ENCODE measurements at regions not wholly inside any gene's neighbourhood (a gene's known extent, or its start where the extent isn't known, plus 50 kb on each side); places are given as distances from the start of the nearest gene placed in this dataset.
"Not testable (repeated sequence)": the region's sequence is repeated elsewhere in the genome, so short reads cannot be mapped to it uniquely, and the experiment has no call there.

- FAIRE-seq; POLR2A ChIA-PET (ENCODE audit: partially characterized antibody); H3K79me1 ChIP-seq (ENCODE audit: low read depth, low read length): not testable (repeated sequence)
These were observed 138.5 kb upstream of the ERV3-1 start for GRCh38 chr7:65145008-65145407.

DNA sequence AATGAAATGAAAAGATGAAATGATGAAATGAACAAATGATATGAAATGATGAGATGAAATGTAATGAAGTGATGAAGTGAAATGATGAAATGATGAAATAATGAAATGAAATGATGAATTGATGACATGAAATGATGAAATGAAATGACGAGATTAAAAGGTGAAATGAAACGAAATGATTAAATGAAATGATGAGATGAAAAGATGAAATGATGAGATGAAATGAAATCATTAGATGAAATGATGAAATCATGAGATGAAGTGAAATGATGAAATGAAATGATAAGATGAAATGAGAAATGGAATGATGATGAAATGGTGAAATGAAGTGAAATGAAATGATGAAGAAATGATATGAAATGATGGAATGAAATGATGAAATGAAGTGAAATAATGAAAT is 138.1 kb upstream of the ERV3-1 start:
- H3K56ac ChIP-seq (replicated peaks; ENCODE audit: insufficient read length, low read depth, low read length); H3K4ac ChIP-seq (replicated peaks; ENCODE audit: insufficient read length, low read depth, low read length); H4K5ac ChIP-seq (ENCODE audit: insufficient read length, low read depth, low read length); H3K27ac ChIP-seq (ENCODE audit: low read depth, low read length); H3K9ac ChIP-seq (replicated peaks in 1 of 4; ENCODE audit: extremely low read depth in 1 of 4, low read depth in 3 of 4, low read length in 3 of 4); H3K23me2 ChIP-seq (ENCODE audit: low read depth, low read length); H3K9me3 ChIP-seq (ENCODE audit: insufficient read depth in 2 of 2, low read depth in 1 of 2, low read length in 1 of 2); H2BK20ac ChIP-seq (ENCODE audit: low read length); H2BK15ac ChIP-seq (ENCODE audit: low read length); FAIRE-seq; H4K91ac ChIP-seq (replicated peaks; ENCODE audit: insufficient read length, low read length); H3K79me1 ChIP-seq (ENCODE audit: low read depth, low read length); H4K8ac ChIP-seq (ENCODE audit: extremely low read depth, insufficient read depth, low read length); H3K23ac ChIP-seq (ENCODE audit: insufficient read length); H3K14ac ChIP-seq (ENCODE audit: insufficient read length); H2BK12ac ChIP-seq (ENCODE audit: low read depth, low read length); POLR2A ChIA-PET (ENCODE audit: partially characterized antibody); CTCF ChIA-PET (ENCODE audit: partially characterized antibody); H3K18ac ChIP-seq (ENCODE audit: extremely low read depth, low read length); H2BK5ac ChIP-seq (ENCODE audit: low read depth, low read length); H4K20me1 ChIP-seq (replicated peaks in 1 of 2; ENCODE audit: control insufficient read depth in 1 of 2, insufficient read depth in 2 of 2, low read length in 2 of 2); H3K4me2 ChIP-seq (ENCODE audit: insufficient read depth in 1 of 2, low read depth in 2 of 2, low read length in 2 of 2); H3K36me3 ChIP-seq (ENCODE audit: control insufficient read depth in 2 of 4, insufficient read depth in 4 of 4, low read length in 3 of 4); H3K79me2 ChIP-seq (ENCODE audit: control insufficient read depth in 1 of 2, insufficient read depth in 2 of 2, low read length in 2 of 2); H2BK120ac ChIP-seq (replicated peaks; ENCODE audit: low read depth, low read length); DNase-seq (ENCODE audit: low read depth in 1 of 2, low spot score in 2 of 2); H2AK5ac ChIP-seq (ENCODE audit: low read depth, low read length); H3K4me3 ChIP-seq (ENCODE audit: extremely low read depth in 1 of 4, insufficient read depth in 2 of 4, low read depth in 3 of 4, low read length in 4 of 4); H2AFZ ChIP-seq (ENCODE audit: low read length); H3K27me3 ChIP-seq (replicated peaks in 1 of 4; ENCODE audit: control insufficient read depth in 3 of 4, extremely low read depth in 1 of 4, insufficient read depth in 3 of 4, low read length in 3 of 4); H3K4me1 ChIP-seq (replicated peaks in 1 of 4; ENCODE audit: control insufficient read depth in 3 of 4, insufficient read depth in 4 of 4, low read length in 3 of 4): not testable (repeated sequence)
- 90 to 100% methylated on average over 2 of the region's 2 CpGs for WGBS, 2 experiments (ENCODE audit: extremely low coverage in 1 of 2, insufficient coverage in 1 of 2, insufficient read length in 1 of 2, insufficient replicate concordance in 2 of 2, low coverage in 1 of 2, low lambda C conversion rate in 2 of 2, missing lambda C conversion rate in 1 of 2)

More at GRCh38 chr7:65145008-65145407, 138.5 kb upstream of the ERV3-1 start:
- H2AK5ac ChIP-seq (ENCODE audit: low read depth, low read length); H4K8ac ChIP-seq (ENCODE audit: extremely low read depth, insufficient read depth, low read length); H3K56ac ChIP-seq (replicated peaks; ENCODE audit: insufficient read length, low read depth, low read length); H3K4me1 ChIP-seq (replicated peaks in 1 of 4; ENCODE audit: control insufficient read depth in 3 of 4, insufficient read depth in 4 of 4, low read length in 3 of 4); H2BK20ac ChIP-seq (ENCODE audit: low read length); H3K27ac ChIP-seq (ENCODE audit: low read depth, low read length); H3K9me3 ChIP-seq (ENCODE audit: insufficient read depth in 2 of 2, low read depth in 1 of 2, low read length in 1 of 2); H3K18ac ChIP-seq (ENCODE audit: extremely low read depth, low read length); H3K4me3 ChIP-seq (ENCODE audit: extremely low read depth in 1 of 4, insufficient read depth in 2 of 4, low read depth in 3 of 4, low read length in 4 of 4); H2BK120ac ChIP-seq (replicated peaks; ENCODE audit: low read depth, low read length); H3K23ac ChIP-seq (ENCODE audit: insufficient read length); DNase-seq (ENCODE audit: low read depth in 1 of 2, low spot score in 2 of 2); H3K27me3 ChIP-seq (replicated peaks in 1 of 4; ENCODE audit: control insufficient read depth in 3 of 4, extremely low read depth in 1 of 4, insufficient read depth in 3 of 4, low read length in 3 of 4); H2BK12ac ChIP-seq (ENCODE audit: low read depth, low read length); H4K20me1 ChIP-seq (replicated peaks in 1 of 2; ENCODE audit: control insufficient read depth in 1 of 2, insufficient read depth in 2 of 2, low read length in 2 of 2); H4K91ac ChIP-seq (replicated peaks; ENCODE audit: insufficient read length, low read length); H3K4me2 ChIP-seq (ENCODE audit: insufficient read depth in 1 of 2, low read depth in 2 of 2, low read length in 2 of 2); H3K79me2 ChIP-seq (ENCODE audit: control insufficient read depth in 1 of 2, insufficient read depth in 2 of 2, low read length in 2 of 2); CTCF ChIA-PET (ENCODE audit: partially characterized antibody); H2AFZ ChIP-seq (ENCODE audit: low read length); H2BK5ac ChIP-seq (ENCODE audit: low read depth, low read length); H3K9ac ChIP-seq (replicated peaks in 1 of 4; ENCODE audit: extremely low read depth in 1 of 4, low read depth in 3 of 4, low read length in 3 of 4); H3K36me3 ChIP-seq (ENCODE audit: control insufficient read depth in 2 of 4, insufficient read depth in 4 of 4, low read length in 3 of 4); H2BK15ac ChIP-seq (ENCODE audit: low read length); H3K4ac ChIP-seq (replicated peaks; ENCODE audit: insufficient read length, low read depth, low read length); H3K14ac ChIP-seq (ENCODE audit: insufficient read length); H4K5ac ChIP-seq (ENCODE audit: insufficient read length, low read depth, low read length); H3K23me2 ChIP-seq (ENCODE audit: low read depth, low read length): not testable (repeated sequence)
- WGBS, 2 experiments (ENCODE audit: extremely low coverage in 1 of 2, insufficient coverage in 1 of 2, insufficient read length in 1 of 2, insufficient replicate concordance in 2 of 2, low coverage in 1 of 2, low lambda C conversion rate in 2 of 2, missing lambda C conversion rate in 1 of 2) = 63 to 100% methylated on average over 1 of the region's 1 CpG
